Mesothelial cell of epicardium (in vitro differentiated cells): ENCODE measurements at regions not wholly inside any gene's neighbourhood (a gene's known extent, or its start where the extent isn't known, plus 50 kb on each side); places are given as distances from the start of the nearest gene placed in this dataset.
A peak's percentile ranks its signal among the peaks of the same experiment; 100 is the strongest.
"Not testable (repeated sequence)": the region's sequence is repeated elsewhere in the genome, so short reads cannot be mapped to it uniquely, and the experiment has no call there.

Experiments
- DNase-seq, 2 experiments: peaks; one replicate each; pipeline ENCODE4 v3.0.0; 2021; ENCODE audit warnings: low spot score in 2 of 2; ENCODE audit not compliant: unreplicated experiment in 2 of 2
- H3K27ac Mint-ChIP-seq: 2 replicates; pipeline ENCODE4 v1.8.0; 2021; ENCODE audit warnings: mixed read lengths
- H3K27me3 Mint-ChIP-seq: 2 replicates; pipeline ENCODE4 v1.8.0; 2021; ENCODE audit warnings: low read depth, mixed read lengths
- H3K36me3 Mint-ChIP-seq: 2 replicates; pipeline ENCODE4 v1.8.0; 2021; ENCODE audit warnings: mixed read lengths
- H3K4me1 Mint-ChIP-seq: 2 replicates; pipeline ENCODE4 v1.8.0; 2021; ENCODE audit warnings: mixed read lengths
- H3K4me3 Mint-ChIP-seq: 2 replicates; pipeline ENCODE4 v1.8.0; 2021; ENCODE audit warnings: mild to moderate bottlenecking, moderate library complexity, mixed read lengths
- H3K9me3 Mint-ChIP-seq: 2 replicates; pipeline ENCODE4 v1.8.0; 2021; ENCODE audit warnings: mixed read lengths
- TF ChIP-seq, protein P1 (sequence below): fragments of 200-600 bp; sonication (generic); IDR thresholded peaks from one replicate; pipeline ENCODE4 v1.5.0; 2021; ENCODE audit warnings: antibody characterized with exemption; ENCODE audit not compliant: unreplicated experiment

- DNase-seq = no peak
- no peak overlapping the region for H3K27ac Mint-ChIP-seq
- H3K27me3 Mint-ChIP-seq = no peaks in the 10 kb centered on the region
- H3K36me3 Mint-ChIP-seq = no peaks in the 10 kb centered on the region
- H3K4me3 Mint-ChIP-seq = no peak overlapping the region
- TF ChIP-seq, protein P1, sequence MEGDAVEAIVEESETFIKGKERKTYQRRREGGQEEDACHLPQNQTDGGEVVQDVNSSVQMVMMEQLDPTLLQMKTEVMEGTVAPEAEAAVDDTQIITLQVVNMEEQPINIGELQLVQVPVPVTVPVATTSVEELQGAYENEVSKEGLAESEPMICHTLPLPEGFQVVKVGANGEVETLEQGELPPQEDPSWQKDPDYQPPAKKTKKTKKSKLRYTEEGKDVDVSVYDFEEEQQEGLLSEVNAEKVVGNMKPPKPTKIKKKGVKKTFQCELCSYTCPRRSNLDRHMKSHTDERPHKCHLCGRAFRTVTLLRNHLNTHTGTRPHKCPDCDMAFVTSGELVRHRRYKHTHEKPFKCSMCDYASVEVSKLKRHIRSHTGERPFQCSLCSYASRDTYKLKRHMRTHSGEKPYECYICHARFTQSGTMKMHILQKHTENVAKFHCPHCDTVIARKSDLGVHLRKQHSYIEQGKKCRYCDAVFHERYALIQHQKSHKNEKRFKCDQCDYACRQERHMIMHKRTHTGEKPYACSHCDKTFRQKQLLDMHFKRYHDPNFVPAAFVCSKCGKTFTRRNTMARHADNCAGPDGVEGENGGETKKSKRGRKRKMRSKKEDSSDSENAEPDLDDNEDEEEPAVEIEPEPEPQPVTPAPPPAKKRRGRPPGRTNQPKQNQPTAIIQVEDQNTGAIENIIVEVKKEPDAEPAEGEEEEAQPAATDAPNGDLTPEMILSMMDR = no peak
- peaks cover 7% of the 10 kb centered on the region for H3K9me3 Mint-ChIP-seq
- H3K4me1 Mint-ChIP-seq = peaks cover 46% of the 10 kb centered on the region
Measured at GRCh38 chr10:83518779-83519178, 620.5 kb upstream of the GHITM start.

DNA sequence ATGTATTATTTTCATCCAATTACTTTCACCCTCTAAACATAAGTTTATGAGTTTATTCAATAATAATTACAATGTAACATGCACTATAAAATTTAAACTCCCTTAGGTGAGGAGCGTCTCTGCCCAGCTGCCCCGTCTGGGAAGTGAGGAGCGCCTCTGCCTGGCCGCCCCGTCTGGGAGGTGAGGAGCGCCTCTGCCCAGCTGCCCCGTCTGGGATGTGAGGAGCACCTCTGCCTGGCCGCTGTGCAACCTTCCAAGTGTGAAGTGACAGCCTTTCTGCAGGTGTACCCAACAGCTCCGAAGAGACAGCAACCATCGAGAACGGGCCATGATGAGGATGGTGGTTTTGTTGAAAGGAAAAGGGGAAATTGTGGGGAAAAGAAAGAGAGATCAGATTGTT, 618.9 kb upstream of the GHITM start:
- H3K4me1 Mint-ChIP-seq = peaks cover 55% of the 10 kb centered on the region
- DNase-seq, H3K4me3 Mint-ChIP-seq, H3K36me3 Mint-ChIP-seq, H3K9me3 Mint-ChIP-seq, H3K27ac Mint-ChIP-seq, H3K27me3 Mint-ChIP-seq: not testable (repeated sequence)

GRCh38 chr10:83522456-83522855, 616.9 kb upstream of the GHITM start:
- H3K36me3 Mint-ChIP-seq = peaks cover 9% of the 10 kb centered on the region

DNA sequence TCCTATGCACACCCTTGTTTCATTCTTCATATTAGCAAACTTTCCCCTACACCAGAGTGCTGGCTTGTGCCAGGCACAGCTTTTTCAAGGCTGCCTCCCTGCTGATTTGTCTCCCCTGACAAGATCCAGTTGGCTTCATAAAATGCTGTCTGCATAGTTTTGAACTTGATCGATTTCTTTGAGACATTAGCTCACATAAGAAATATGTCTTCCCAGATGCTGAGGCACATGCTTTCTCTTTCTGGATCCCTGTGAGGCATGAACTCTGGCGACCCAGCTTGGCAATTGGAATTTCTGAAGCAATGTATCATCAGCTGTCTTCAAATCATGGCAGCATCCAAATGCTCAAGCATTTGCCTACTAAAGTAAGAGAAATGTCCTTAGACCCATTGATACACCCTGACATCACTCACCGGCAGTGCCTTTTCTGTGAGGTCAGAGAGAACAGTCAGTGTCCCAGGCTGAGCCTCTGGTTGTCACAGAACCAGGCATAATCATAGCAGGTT, 616.4 kb upstream of the GHITM start:
- DNase-seq = peak in 1 of 2 experiments; percentile 43
- peaks cover 45% of the 10 kb centered on the region for H3K4me1 Mint-ChIP-seq
- TF ChIP-seq, protein P1 = no peak
- no peak overlapping the region for H3K4me3 Mint-ChIP-seq
- H3K9me3 Mint-ChIP-seq = peaks cover 20% of the 10 kb centered on the region
- no peaks in the 10 kb centered on the region for H3K27me3 Mint-ChIP-seq
- peak overlapping the region; percentile 94 for H3K27ac Mint-ChIP-seq
- H3K36me3 Mint-ChIP-seq = peaks cover 13% of the 10 kb centered on the region

More at GRCh38 chr10:83522456-83522855, 616.9 kb upstream of the GHITM start:
- peak overlapping the region; percentile 94 for H3K27ac Mint-ChIP-seq
- TF ChIP-seq, protein P1 = no peak
- no peak for DNase-seq
- H3K9me3 Mint-ChIP-seq = peaks cover 16% of the 10 kb centered on the region
- no peaks in the 10 kb centered on the region for H3K27me3 Mint-ChIP-seq
- H3K4me1 Mint-ChIP-seq = peaks cover 46% of the 10 kb centered on the region
- no peak overlapping the region for H3K4me3 Mint-ChIP-seq

- Mint-ChIP-seq H3K27me3 (no peaks in the 10 kb centered on the region), H3K9me3 (peaks cover 45% of the 10 kb centered on the region), H3K4me1 (peaks cover 24% of the 10 kb centered on the region), H3K36me3 (peaks cover 30% of the 10 kb centered on the region), H3K4me3 (no peak overlapping the region), H3K27ac (no peak overlapping the region)
- no peak for DNase-seq
- TF ChIP-seq, protein P1 = no peak
Measured at GRCh38 chr10:83527934-83528333, 611.4 kb upstream of the GHITM start.

DNA sequence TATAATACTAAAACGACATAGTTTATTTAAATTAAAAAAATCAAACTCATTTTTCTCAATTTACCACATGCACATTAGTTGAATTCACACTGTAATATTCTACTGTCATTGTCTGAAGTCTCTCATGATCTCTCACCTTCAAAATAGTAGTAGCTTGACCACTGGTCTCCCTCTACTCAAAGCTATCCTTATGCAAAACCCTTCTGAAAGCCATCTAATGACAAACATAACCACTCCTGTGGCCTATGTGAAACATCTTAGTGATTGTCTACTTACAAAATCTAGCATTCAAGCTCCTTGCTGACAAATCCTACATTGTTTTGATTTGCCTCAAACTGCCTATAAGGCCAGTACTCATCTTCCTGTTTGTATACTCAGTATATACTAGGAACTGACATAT, 606.0 kb upstream of the GHITM start:
- TF ChIP-seq, protein P1 = no peak
- Mint-ChIP-seq H3K27me3 (no peaks in the 10 kb centered on the region), H3K4me3 (no peak overlapping the region), H3K36me3 (peaks cover 17% of the 10 kb centered on the region), H3K9me3 (peaks cover 28% of the 10 kb centered on the region), H3K4me1 (peaks cover 7% of the 10 kb centered on the region), H3K27ac (no peak overlapping the region)
- no peak for DNase-seq
